ENCODE measurements at regions not wholly inside any gene's neighbourhood (a gene's known extent, or its start where the extent isn't known, plus 50 kb on each side); places are given as distances from the start of the nearest gene placed in this dataset.

- WGBS (ENCODE audit: insufficient coverage) = 100% methylated on average over 2 of the region's 4 CpGs
- Mint-ChIP-seq H3K36me3 (no peaks in the 10 kb centered on the region), H3K9me3 (peaks cover 0 to 12% (median 3%) of the 10 kb centered on the region in 7 donors), H3K27me3 (ENCODE audit: low read depth in 3 of 3) (peaks cover 0 to 6% (median 6%) of the 10 kb centered on the region in 3 donors), H3K4me3 (no peak overlapping the region), H3K4me1 (peaks cover 6% of the 10 kb centered on the region), H3K27ac (no peak overlapping the region)
- H3K9ac ChIP-seq (ENCODE audit: insufficient read depth, low read length, poor library complexity, severe bottlenecking) = no peak overlapping the region
- H3K27ac ChIP-seq (ENCODE audit: low read depth in 1 of 2, low read length in 2 of 2) = no peak overlapping the region
- no peaks in the 10 kb centered on the region for H3K9me3 ChIP-seq (replicated peaks in 1 of 2; ENCODE audit: control insufficient read depth in 1 of 2, insufficient read depth in 1 of 2, low read length in 2 of 2)
- H3K4me2 ChIP-seq (replicated peaks; ENCODE audit: extremely low read depth, low read length, poor library complexity, severe bottlenecking) = no peak overlapping the region
- H3K4me3 ChIP-seq (replicated peaks in 1 of 3; ENCODE audit: low read depth in 2 of 3, low read length in 3 of 3) = no peak overlapping the region
- H3K4me1 ChIP-seq (ENCODE audit: control insufficient read depth in 1 of 2, insufficient read depth in 2 of 2, low read length in 2 of 2) = peaks cover 5 to 6% of the 10 kb centered on the region in 2 donors
- no peaks in the 10 kb centered on the region for H3K27me3 ChIP-seq (ENCODE audit: control insufficient read depth in 2 of 2, insufficient read depth in 2 of 2, low read length in 2 of 2)
- H3K36me3 ChIP-seq (replicated peaks in 1 of 2; ENCODE audit: control insufficient read depth in 1 of 2, insufficient read depth in 2 of 2, low read length in 2 of 2) = no peaks in the 10 kb centered on the region
- no peak for TF ChIP-seq CTCF (IDR thresholded peaks at IDR 0.05)
- H3K79me2 ChIP-seq (ENCODE audit: insufficient read depth, low read length) = no peaks in the 10 kb centered on the region
- intact Hi-C loops (cut with micrococcal nuclease) = no loop called here
- peak in 1 of 3 donors; percentile 20 for DNase-seq
- H4K20me1 ChIP-seq (ENCODE audit: insufficient read depth, low read length) = no peaks in the 10 kb centered on the region
- no peak overlapping the region for H2AFZ ChIP-seq (ENCODE audit: insufficient read depth, low read depth, low read length, poor library complexity, severe bottlenecking)
Measured at GRCh38 chr16:24423312-24423711, 116.1 kb upstream of the RBBP6 start.

DNA sequence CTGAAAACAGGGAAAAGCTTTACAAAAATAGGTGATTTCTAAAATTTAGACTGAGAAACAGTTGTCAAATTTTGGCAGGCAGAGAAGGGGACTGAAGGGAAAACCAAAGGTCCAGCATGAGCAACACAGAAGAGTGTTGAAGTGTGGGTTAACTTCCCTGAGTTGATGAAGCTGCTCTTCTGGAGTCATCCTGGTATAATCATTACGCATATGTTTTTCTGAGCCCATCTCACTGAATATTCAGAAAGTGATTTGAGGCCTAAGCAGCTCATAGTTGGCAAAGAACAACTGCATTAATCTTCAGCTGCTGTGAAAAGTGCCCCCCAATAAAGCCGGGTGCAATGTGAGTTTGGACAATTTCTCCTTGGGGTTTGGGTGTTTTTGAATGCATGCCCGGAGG, 115.0 kb upstream of the RBBP6 start:
- intact Hi-C loops (cut with micrococcal nuclease) = no loop called here
- Histone ChIP-seq H3K4me3 (replicated peaks in 1 of 3; ENCODE audit: low read depth in 2 of 3, low read length in 3 of 3) (no peak overlapping the region), H3K9ac (ENCODE audit: insufficient read depth, low read length, poor library complexity, severe bottlenecking) (no peak overlapping the region), H3K36me3 (replicated peaks in 1 of 2; ENCODE audit: control insufficient read depth in 1 of 2, insufficient read depth in 2 of 2, low read length in 2 of 2) (no peaks in the 10 kb centered on the region), H3K27me3 (ENCODE audit: control insufficient read depth in 2 of 2, insufficient read depth in 2 of 2, low read length in 2 of 2) (no peaks in the 10 kb centered on the region), H3K4me1 (ENCODE audit: control insufficient read depth in 1 of 2, insufficient read depth in 2 of 2, low read length in 2 of 2) (peaks cover 5 to 6% of the 10 kb centered on the region in 2 donors), H3K79me2 (ENCODE audit: insufficient read depth, low read length) (no peaks in the 10 kb centered on the region), H4K20me1 (ENCODE audit: insufficient read depth, low read length) (no peaks in the 10 kb centered on the region), H3K9me3 (replicated peaks in 1 of 2; ENCODE audit: control insufficient read depth in 1 of 2, insufficient read depth in 1 of 2, low read length in 2 of 2) (no peaks in the 10 kb centered on the region), H2AFZ (ENCODE audit: insufficient read depth, low read depth, low read length, poor library complexity, severe bottlenecking) (no peak overlapping the region), H3K27ac (ENCODE audit: low read depth in 1 of 2, low read length in 2 of 2) (no peak overlapping the region), H3K4me2 (replicated peaks; ENCODE audit: extremely low read depth, low read length, poor library complexity, severe bottlenecking) (no peak overlapping the region)
- Mint-ChIP-seq H3K9me3 (peaks cover 0 to 14% (median 0%) of the 10 kb centered on the region in 7 donors), H3K27ac (no peak overlapping the region), H3K4me1 (peaks cover 6% of the 10 kb centered on the region), H3K36me3 (no peaks in the 10 kb centered on the region), H3K4me3 (no peak overlapping the region), H3K27me3 (ENCODE audit: low read depth in 3 of 3) (peaks cover 2 to 6% (median 4%) of the 10 kb centered on the region in 3 donors)
- DNase-seq = no peak
- WGBS (ENCODE audit: insufficient coverage) = 100% methylated on average over 1 of the region's 3 CpGs
- no peak for TF ChIP-seq CTCF (IDR thresholded peaks at IDR 0.05)

Measured in CD14-positive monocyte (primary cell).